MM.1S (cell line): ENCODE measurements at regions not wholly inside any gene's neighbourhood (a gene's known extent, or its start where the extent isn't known, plus 50 kb on each side); places are given as distances from the start of the nearest gene placed in this dataset.

ENCODE experiments used
- DNase-seq: peaks from one replicate; pipeline ENCODE4 v3.0.0-alpha.2; 2015
- H2AFZ ChIP-seq: fragments of 300-600 bp; sonication (generic); 2 replicates; pipeline ENCODE4 v1.6.0; 2016; ENCODE audit warnings: antibody characterized with exemption, low read length
- H3F3A ChIP-seq: fragments of 300-600 bp; sonication (generic); 2 replicates; pipeline ENCODE4 v1.6.1; 2016; ENCODE audit warnings: mild to moderate bottlenecking, antibody characterized with exemption, low read length, moderate library complexity, mixed read lengths; ENCODE audit not compliant: insufficient read depth
- H3K27ac ChIP-seq: fragments of 300-600 bp; sonication (generic); 2 replicates; pipeline ENCODE4 v1.5.1; 2016; ENCODE audit warnings: mild to moderate bottlenecking, low read length
- H3K27me3 ChIP-seq: fragments of 300-600 bp; sonication (generic); replicated peaks from 2 replicates; pipeline ENCODE4 v1.6.0; 2016; ENCODE audit warnings: low read length; ENCODE audit not compliant: insufficient read depth
- H3K36me3 ChIP-seq: fragments of 300-600 bp; sonication (generic); replicated peaks from 2 replicates; pipeline ENCODE4 v1.6.1; 2016; ENCODE audit warnings: mild to moderate bottlenecking, low read length, mixed read lengths; ENCODE audit not compliant: insufficient read depth
- H3K4me1 ChIP-seq: fragments of 300-600 bp; sonication (generic); 2 replicates; pipeline ENCODE4 v1.6.1; 2016; ENCODE audit warnings: low read length, mixed read lengths
- H3K4me2 ChIP-seq: fragments of 300-600 bp; sonication (generic); 2 replicates; pipeline ENCODE4 v1.6.0; 2016; ENCODE audit warnings: low read depth, low read length
- H3K4me3 ChIP-seq: fragments of 300-600 bp; sonication (generic); 2 replicates; pipeline ENCODE4 v1.5.1; 2016; ENCODE audit warnings: low read length, mixed read lengths
- H3K79me2 ChIP-seq: fragments of 300-600 bp; sonication (generic); 2 replicates; pipeline ENCODE4 v1.6.1; 2016; ENCODE audit warnings: mixed run types, low read length, mixed read lengths
- H3K9ac ChIP-seq: fragments of 300-600 bp; sonication (generic); 2 replicates; pipeline ENCODE4 v1.6.1; 2016; ENCODE audit warnings: low read length, mixed read lengths
- H3K9me2 ChIP-seq: fragments of 300-600 bp; sonication (generic); replicated peaks from 2 replicates; pipeline ENCODE4 v1.6.1; 2016; ENCODE audit warnings: mild to moderate bottlenecking, low read length, mixed read lengths; ENCODE audit not compliant: insufficient read depth
- H3K9me3 ChIP-seq: fragments of 300-600 bp; sonication (generic); replicated peaks from 2 replicates; pipeline ENCODE4 v1.6.1; 2016; ENCODE audit warnings: mild to moderate bottlenecking, low read length, mixed read lengths; ENCODE audit not compliant: insufficient read depth
- H4K20me1 ChIP-seq: fragments of 300-600 bp; sonication (generic); 2 replicates; pipeline ENCODE4 v1.6.1; 2016; ENCODE audit warnings: mild to moderate bottlenecking, low read length, moderate library complexity, mixed read lengths; ENCODE audit not compliant: insufficient read depth
- CTCF ChIP-seq: fragments of 300-600 bp; sonication (generic); IDR thresholded peaks from 2 replicates; pipeline ENCODE4 v1.5.1; 2016; ENCODE audit warnings: antibody characterized with exemption, low read length, mixed read lengths
- EZH2 ChIP-seq: fragments of 300-600 bp; sonication (generic); optimal IDR thresholded peaks from 2 replicates; pipeline ENCODE3; 2017; ENCODE audit warnings: low read depth, mild to moderate bottlenecking, antibody characterized with exemption, low read length, mixed read lengths
- EZH2phosphoT487 ChIP-seq: fragments of 300-600 bp; sonication (generic); IDR thresholded peaks from 2 replicates; pipeline ENCODE4 v1.6.1; 2018; ENCODE audit warnings: antibody characterized with exemption, low read length

- no peak for DNase-seq
- Histone ChIP-seq H3K79me2 (no peaks in the 10 kb centered on the region), H3K27ac (no peak overlapping the region), H3K4me3 (no peak overlapping the region), H3F3A (no peaks in the 10 kb centered on the region), H4K20me1 (no peaks in the 10 kb centered on the region), H2AFZ (no peak overlapping the region), H3K4me1 (no peaks in the 10 kb centered on the region), H3K27me3 (no peaks in the 10 kb centered on the region), H3K9me3 (no peaks in the 10 kb centered on the region), H3K36me3 (no peaks in the 10 kb centered on the region), H3K9ac (no peak overlapping the region), H3K9me2 (no peaks in the 10 kb centered on the region), H3K4me2 (no peak overlapping the region)
- TF ChIP-seq EZH2 (no peak), CTCF (no peak), EZH2phosphoT487 (no peak)
These were observed 75.7 kb upstream of the SLC22A16 start for GRCh38 chr6:110552076-110552475.

DNA sequence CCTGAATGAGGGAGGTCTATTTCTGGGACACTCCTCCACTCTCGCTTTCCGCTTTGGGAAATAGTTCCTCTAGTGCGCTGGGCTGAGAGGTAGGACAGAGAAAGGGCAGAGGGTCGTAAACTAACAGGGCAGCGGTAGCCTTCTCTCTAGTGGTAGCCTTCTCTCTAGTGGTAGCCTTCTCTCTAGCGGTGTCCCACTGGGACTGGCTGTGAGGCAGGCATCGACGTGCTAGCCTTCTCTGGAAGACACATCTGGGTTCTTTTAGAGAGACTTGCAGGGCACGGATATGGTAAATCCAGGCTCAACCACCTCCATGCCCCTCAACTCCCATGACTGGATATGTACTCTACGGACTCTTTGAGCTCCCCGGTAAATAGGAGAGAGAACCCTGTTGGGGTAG, 74.7 kb upstream of the SLC22A16 start:
- Histone ChIP-seq H3K4me3 (no peak overlapping the region), H3K27ac (no peak overlapping the region), H3K9me3 (no peaks in the 10 kb centered on the region), H3K79me2 (no peaks in the 10 kb centered on the region), H3F3A (no peaks in the 10 kb centered on the region), H4K20me1 (no peaks in the 10 kb centered on the region), H3K9ac (no peak overlapping the region), H2AFZ (no peak overlapping the region), H3K9me2 (no peaks in the 10 kb centered on the region), H3K27me3 (no peaks in the 10 kb centered on the region), H3K4me1 (no peaks in the 10 kb centered on the region), H3K36me3 (no peaks in the 10 kb centered on the region), H3K4me2 (no peak overlapping the region)
- no peak for TF ChIP-seq EZH2phosphoT487
- TF ChIP-seq EZH2: no peak
- TF ChIP-seq CTCF: no peak
- DNase-seq: no peak

- Histone ChIP-seq H3K4me3 (no peak overlapping the region), H3K4me1 (no peaks in the 10 kb centered on the region)
These were observed 73.9 kb upstream of the SLC22A16 start for GRCh38 chr6:110550353-110550752.

More at GRCh38 chr6:110550353-110550752, 73.9 kb upstream of the SLC22A16 start:
- DNase-seq: no peak
- Histone ChIP-seq H3K27ac (no peak overlapping the region), H3K79me2 (no peaks in the 10 kb centered on the region), H2AFZ (no peak overlapping the region), H3K4me2 (no peak overlapping the region), H3K36me3 (no peaks in the 10 kb centered on the region), H3K9me2 (no peaks in the 10 kb centered on the region), H3K9me3 (no peaks in the 10 kb centered on the region), H3K9ac (no peak overlapping the region), H3K27me3 (no peaks in the 10 kb centered on the region), H3F3A (no peaks in the 10 kb centered on the region), H4K20me1 (no peaks in the 10 kb centered on the region)
- TF ChIP-seq EZH2 (no peak), CTCF (no peak), EZH2phosphoT487 (no peak)
